ENCODE measurements at regions not wholly inside any gene's neighbourhood (a gene's known extent, or its start where the extent isn't known, plus 50 kb on each side); places are given as distances from the start of the nearest gene placed in this dataset.

- no peak for TF ChIP-seq POLR2AphosphoS5 (IDR thresholded peaks at IDR 0.05; ENCODE audit: insufficient read depth, low read depth, low read length)
- no peak for TF ChIP-seq CTCF (IDR thresholded peaks at IDR 0.05; ENCODE audit: extremely low read depth in 1 of 2, insufficient read depth in 1 of 2, low read depth in 1 of 2, low read length in 2 of 2)
- no peak for TF ChIP-seq EZH2 (IDR thresholded peaks at IDR 0.05; ENCODE audit: borderline replicate concordance, low read depth, low read length, severe bottlenecking)
- no peak for TF ChIP-seq FOS (IDR thresholded peaks at IDR 0.05; ENCODE audit: borderline replicate concordance, insufficient read depth, low read length)
Observed at GRCh38 chr18:40708726-40709125, 1246.3 kb upstream of the PIK3C3 start.

Data from endothelial cell of umbilical vein (primary cell).